ENCODE measurements at regions not wholly inside any gene's neighbourhood (a gene's known extent, or its start where the extent isn't known, plus 50 kb on each side); places are given as distances from the start of the nearest gene placed in this dataset.

- DNase-seq = no peak
These were observed 521.8 kb upstream of the DIPK2B start for GRCh38 chrX:45722471-45722870.

GRCh38 chrX:45719751-45720501, 519.2 kb upstream of the DIPK2B start:
- DNase-seq = no peak

- DNase-seq = no peak
These were observed 518.0 kb upstream of the DIPK2B start for GRCh38 chrX:45718676-45719075.

- no peak for DNase-seq
These were observed 516.1 kb upstream of the DIPK2B start for GRCh38 chrX:45716750-45717149.

GRCh38 chrX:45715748-45716147, 515.1 kb upstream of the DIPK2B start:
- DNase-seq = no peak

GRCh38 chrX:45714866-45715265, 514.2 kb upstream of the DIPK2B start:
- DNase-seq = no peak

- DNase-seq = no peak
These were observed 511.4 kb upstream of the DIPK2B start for GRCh38 chrX:45712067-45712466.

DNA sequence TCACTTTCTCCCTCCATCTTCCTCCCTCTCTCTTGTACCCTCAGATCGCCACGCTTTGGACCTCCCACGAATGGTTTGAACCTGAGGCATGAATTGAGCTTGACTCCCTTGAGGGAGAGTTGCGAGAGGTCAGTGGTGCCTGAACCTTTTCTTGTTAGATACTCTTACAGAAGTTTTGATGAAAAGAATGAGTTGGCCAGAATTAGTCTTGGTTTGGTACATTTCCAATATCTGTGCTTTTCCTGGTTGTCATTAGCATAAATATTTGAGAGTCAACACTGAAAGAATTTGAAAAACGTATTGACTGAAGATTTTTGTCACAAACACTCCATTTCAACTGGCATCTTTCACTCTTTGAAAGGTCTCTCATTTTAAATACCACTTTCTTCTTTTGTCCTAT, 510.6 kb upstream of the DIPK2B start:
- DNase-seq = no peak

DNA sequence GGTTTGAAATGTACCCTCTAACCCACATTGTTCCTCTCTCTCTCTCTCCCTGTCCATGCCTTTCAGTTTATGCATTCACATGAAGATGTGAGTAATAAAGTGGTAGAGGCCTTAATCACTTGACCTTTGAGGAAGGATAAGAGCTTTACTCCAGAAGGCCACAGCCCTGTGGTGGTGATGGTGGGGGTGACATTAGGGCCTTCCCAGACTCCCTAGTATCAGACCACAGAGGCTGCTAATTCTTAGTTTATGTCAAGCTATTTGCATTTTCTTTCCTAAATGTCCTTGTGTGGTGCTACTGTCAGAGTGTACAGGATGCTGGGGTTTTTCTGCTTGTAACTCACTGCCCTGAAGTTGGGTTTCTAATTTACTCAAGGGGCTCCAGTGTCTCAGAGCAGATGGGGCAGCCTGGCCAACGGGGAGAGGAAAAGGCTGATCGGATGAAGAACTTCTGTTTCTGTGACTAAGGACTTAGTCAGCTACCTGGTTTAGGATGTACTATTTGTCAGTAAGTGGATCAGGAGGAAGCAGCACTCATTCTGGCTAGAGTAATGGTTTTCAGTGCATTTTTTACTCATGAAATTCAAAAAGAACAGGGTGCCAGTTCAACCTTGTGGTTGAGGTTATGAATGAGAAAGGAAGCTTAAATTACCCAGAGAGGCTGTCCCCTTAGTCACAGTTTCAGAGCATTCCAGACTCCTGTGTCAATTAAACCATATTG, 509.6 kb upstream of the DIPK2B start:
- DNase-seq = no peak

- no peak for DNase-seq
These were observed 508.7 kb upstream of the DIPK2B start for GRCh38 chrX:45709381-45709780.

DNA sequence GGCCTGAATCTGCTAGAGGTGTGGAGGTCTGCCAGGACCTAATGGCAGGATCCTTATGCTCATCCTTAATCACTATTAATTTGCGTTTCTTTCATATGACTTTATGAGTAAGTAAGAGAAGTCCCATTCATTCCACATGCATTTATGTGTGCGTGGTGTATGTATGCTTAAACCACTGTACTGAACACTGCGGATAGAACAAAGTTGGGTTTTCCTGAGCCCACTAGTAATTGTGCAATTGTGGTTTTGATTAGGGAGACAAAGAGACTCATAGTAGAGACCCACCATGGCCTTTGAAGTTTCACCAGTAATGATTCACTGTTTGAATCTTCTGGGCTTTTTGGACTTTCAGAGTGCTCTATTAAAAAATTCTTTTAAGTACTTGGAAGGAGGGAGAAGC, 498.5 kb upstream of the DIPK2B start:
- no peak for DNase-seq

DNA sequence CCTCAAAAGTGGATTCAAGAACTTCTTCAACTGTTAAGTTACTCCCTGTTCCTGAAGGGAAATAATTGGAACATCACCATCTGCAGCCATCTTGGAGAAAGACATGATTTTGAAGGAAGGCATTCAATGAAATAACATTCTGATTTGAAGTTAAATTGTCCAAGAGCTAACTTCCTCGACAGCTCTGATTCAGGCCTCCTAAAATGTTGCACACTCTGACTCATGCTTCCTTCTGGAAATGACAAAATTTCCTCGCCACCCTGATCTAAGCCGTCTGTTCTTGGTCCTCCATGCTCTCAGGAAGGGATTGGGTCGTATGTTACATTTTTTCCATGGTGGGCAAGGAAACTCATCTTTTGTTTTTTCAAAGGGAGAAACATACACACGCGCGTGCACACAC, 496.9 kb upstream of the DIPK2B start:
- DNase-seq = no peak

DNA sequence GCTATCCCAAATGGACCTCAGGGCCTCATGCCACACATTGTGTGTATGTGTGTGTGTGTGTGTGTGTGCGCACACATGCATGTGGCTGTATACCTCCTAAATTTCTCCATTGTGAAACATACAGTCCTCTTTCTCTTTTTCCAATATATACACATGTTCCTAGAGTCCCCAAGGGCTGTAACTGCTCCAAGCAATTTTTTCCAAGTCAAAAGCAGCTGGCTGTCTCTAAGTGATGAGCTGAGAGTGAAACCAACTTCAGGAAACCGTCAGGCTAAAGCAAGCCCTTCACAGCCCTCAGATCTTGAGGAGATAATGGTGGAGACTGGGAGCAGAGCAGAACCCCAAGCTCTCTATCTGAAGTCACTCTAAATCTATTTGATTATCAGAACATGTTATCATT, 496.1 kb upstream of the DIPK2B start:
- DNase-seq = no peak

- DNase-seq = no peak
These were observed 489.3 kb upstream of the DIPK2B start for GRCh38 chrX:45689971-45690370.

GRCh38 chrX:45683914-45684313, 483.2 kb upstream of the DIPK2B start:
- no peak for DNase-seq

GRCh38 chrX:45681891-45682290, 481.2 kb upstream of the DIPK2B start:
- no peak for DNase-seq

DNA sequence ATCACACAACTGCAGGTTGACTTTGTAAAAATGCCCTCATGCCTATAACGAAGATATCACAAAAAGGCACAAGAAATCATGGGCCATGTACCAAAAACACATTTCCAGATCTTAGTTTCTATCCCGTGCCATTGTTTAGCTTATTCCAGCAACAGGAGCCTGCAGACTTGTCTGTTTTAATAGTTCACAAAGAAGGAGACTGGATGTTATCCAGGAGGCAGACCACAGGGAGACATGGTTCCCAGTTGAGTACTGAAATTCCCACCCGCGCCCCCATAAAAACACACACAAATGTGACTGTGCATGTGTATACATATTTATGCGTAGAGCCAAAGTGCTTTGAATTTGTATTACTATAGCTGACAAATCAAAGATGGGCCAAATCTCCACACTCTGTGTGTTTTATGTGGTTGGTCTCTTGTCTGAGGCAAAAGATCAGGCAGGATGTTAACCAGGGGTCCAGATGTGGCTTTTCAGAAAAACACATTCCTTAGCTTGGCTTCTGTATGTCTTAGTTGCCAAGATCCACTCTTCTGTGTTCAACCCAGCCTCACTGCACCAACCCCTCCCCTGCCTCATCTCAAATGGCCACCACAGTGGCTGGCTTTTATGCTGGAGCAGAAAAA, 469.2 kb upstream of the DIPK2B start:
- no peak for DNase-seq

- no peak for DNase-seq
These were observed 468.2 kb upstream of the DIPK2B start for GRCh38 chrX:45668686-45669443.

GRCh38 chrX:45667666-45668065, 467.0 kb upstream of the DIPK2B start:
- no peak for DNase-seq

DNA sequence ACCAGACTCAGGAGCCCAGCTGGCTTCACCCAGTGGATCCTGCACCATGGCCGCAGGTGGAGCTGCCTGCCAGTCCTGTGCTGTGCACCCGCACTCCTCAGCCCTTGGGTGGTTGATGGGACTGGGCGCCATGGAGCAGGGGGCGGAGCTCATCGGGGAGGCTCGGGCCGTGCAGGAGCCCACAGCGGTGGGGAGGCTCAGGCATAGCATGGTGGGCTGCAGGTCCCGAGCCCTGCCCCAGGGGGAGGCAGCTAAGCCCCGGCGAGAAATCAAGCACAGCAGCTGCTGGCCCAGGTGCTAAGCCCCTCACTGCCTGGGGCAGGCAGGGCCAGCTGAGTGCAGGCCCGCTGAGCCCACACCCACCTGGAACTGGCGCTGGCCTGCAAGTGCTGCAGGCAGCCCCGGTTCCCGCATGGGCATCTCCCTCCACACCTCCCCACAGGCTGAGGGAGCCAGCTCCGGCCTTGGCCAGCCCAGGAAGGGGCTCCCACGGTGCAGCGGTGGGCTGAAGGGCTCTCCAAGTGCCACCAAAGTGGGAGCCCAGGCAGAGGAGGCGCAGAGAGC, 464.1 kb upstream of the DIPK2B start:
- no peak for DNase-seq

- no peak for DNase-seq
These were observed 459.8 kb upstream of the DIPK2B start for GRCh38 chrX:45660477-45660876.

DNA sequence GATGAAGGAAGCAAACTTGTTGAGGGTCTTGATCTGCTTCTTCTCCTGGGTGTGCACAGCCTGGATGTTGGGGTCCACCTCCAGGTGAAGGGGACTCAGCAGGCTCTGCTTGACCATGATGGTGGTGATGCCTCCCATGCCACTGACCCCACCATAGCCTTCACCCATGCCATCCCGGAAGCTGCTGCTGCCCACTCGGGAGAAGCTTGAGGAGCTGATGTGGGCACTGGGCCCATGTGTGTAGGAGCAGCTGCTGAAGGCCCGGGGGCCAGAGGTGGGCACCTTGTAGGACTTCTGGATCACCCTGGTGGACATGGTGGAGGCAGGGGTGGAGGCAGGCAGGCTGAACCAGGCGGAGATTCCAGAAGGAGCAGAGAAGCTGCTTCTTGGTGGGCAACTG, 432.7 kb upstream of the DIPK2B start:
- DNase-seq = no peak

- DNase-seq = no peak
These were observed 431.8 kb upstream of the DIPK2B start for GRCh38 chrX:45632506-45632905.

Measured in NCI-H510A (cell line).